Endothelial cell of umbilical vein (primary cell): ENCODE measurements at regions not wholly inside any gene's neighbourhood (a gene's known extent, or its start where the extent isn't known, plus 50 kb on each side); places are given as distances from the start of the nearest gene placed in this dataset.

Experiments
- MYC ChIP-seq: IDR thresholded peaks from one replicate; pipeline ENCODE4 v1.6.1; 2011; ENCODE audit warnings: mild to moderate bottlenecking, low read depth, low read length
- POLR2A ChIP-seq: IDR thresholded peaks from 2 replicates; pipeline ENCODE4 v1.6.1; 2012; ENCODE audit warnings: low read depth, mild to moderate bottlenecking, control low read depth, low read length
- POLR2AphosphoS5 ChIP-seq: IDR thresholded peaks from 2 replicates; pipeline ENCODE4 v1.6.1; 2012; ENCODE audit warnings: low read depth, mild to moderate bottlenecking, control low read depth, low read length, moderate library complexity; ENCODE audit not compliant: insufficient read depth
- TF ChIP-seq, protein P1 (sequence below), 2 donors: IDR thresholded peaks; 1 replicate in 1 of 2; 2 replicates in 1 of 2; pipeline ENCODE4 v1.5.1; 2011; ENCODE audit warnings: low read length in 2 of 2, mild to moderate bottlenecking in 2 of 2, moderate library complexity in 2 of 2, control low read depth in 1 of 2, inconsistent platforms in 1 of 2, low read depth in 1 of 2; ENCODE audit not compliant: insufficient read depth in 1 of 2; ENCODE audit errors: extremely low read depth in 1 of 2
- TF ChIP-seq, protein P2 (sequence below): IDR thresholded peaks from 2 replicates; pipeline ENCODE4 v1.6.1; 2011; ENCODE audit not compliant: insufficient read depth, insufficient read length

GRCh38 chr2:2837746-2838547 is 506.9 kb upstream of the MYT1L start:
- TF ChIP-seq, protein P1, sequence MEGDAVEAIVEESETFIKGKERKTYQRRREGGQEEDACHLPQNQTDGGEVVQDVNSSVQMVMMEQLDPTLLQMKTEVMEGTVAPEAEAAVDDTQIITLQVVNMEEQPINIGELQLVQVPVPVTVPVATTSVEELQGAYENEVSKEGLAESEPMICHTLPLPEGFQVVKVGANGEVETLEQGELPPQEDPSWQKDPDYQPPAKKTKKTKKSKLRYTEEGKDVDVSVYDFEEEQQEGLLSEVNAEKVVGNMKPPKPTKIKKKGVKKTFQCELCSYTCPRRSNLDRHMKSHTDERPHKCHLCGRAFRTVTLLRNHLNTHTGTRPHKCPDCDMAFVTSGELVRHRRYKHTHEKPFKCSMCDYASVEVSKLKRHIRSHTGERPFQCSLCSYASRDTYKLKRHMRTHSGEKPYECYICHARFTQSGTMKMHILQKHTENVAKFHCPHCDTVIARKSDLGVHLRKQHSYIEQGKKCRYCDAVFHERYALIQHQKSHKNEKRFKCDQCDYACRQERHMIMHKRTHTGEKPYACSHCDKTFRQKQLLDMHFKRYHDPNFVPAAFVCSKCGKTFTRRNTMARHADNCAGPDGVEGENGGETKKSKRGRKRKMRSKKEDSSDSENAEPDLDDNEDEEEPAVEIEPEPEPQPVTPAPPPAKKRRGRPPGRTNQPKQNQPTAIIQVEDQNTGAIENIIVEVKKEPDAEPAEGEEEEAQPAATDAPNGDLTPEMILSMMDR (IDR thresholded peaks at IDR 0.05; ENCODE audit: extremely low read depth in 1 of 2, insufficient read depth in 1 of 2, low read depth in 1 of 2, low read length in 2 of 2), result no peak
- TF ChIP-seq POLR2AphosphoS5 (no peak), MYC (no peak), POLR2A (no peak)
- TF ChIP-seq, protein P2, sequence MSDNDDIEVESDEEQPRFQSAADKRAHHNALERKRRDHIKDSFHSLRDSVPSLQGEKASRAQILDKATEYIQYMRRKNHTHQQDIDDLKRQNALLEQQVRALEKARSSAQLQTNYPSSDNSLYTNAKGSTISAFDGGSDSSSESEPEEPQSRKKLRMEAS, result no peak
